ENCODE measurements at regions not wholly inside any gene's neighbourhood (a gene's known extent, or its start where the extent isn't known, plus 50 kb on each side); places are given as distances from the start of the nearest gene placed in this dataset.

DNA sequence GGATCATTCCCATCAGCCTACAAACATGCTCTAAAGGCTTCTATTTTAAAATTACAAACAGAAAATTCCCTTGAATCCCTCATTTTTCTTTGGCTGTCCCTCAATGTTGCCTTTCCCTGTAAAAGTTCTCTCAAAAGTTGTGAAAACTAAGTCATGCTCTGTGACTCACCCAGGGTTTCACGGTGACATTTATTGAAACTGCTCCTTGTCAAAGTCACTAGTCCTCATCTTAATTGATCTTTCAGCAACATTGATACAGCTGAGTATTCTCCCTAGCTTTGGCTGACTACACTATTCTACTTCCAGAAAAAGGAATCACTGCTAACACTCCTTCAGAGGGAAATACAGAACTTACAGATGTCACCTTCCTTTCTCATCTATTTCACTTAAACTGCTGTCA lies 65.7 kb downstream of the ASCL4 start:
- TF ChIP-seq CTCF (IDR thresholded peaks at IDR 0.05; ENCODE audit: insufficient read depth, low read length) (no peak), POLR2AphosphoS5 (IDR thresholded peaks at IDR 0.05; ENCODE audit: low read depth) (no peak), SPI1 (IDR thresholded peaks at IDR 0.05; ENCODE audit: borderline replicate concordance, low read depth) (no peak)
